Activated CD4-positive, alpha-beta memory T cell treated with anti-CD3 and anti-CD28 coated beads, Interleukin-2, amount 10 ng/mL, durations not matched to agents 7 days and 5 days (primary cell): ENCODE measurements at regions not wholly inside any gene's neighbourhood (a gene's known extent, or its start where the extent isn't known, plus 50 kb on each side); places are given as distances from the start of the nearest gene placed in this dataset.

Experiments used
- CTCF ChIA-PET: fragments of 350-600 bp; sonication (Branson Sonifier 250); formaldehyde crosslinking; loops from one replicate; lab custom pipeline; 2021; ENCODE audit warnings: antibody characterized with exemption, inconsistent platforms; lab: Charles Lee
- POLR2A ChIA-PET: fragments of 350-600 bp; sonication (Branson Sonifier 250); formaldehyde crosslinking; loops from one replicate; lab custom pipeline; 2021; ENCODE audit warnings: antibody characterized with exemption; lab: Charles Lee
- DNase-seq: peaks from one replicate; pipeline ENCODE4 v3.0.0-alpha.2; 2020
- H3K27ac Mint-ChIP-seq: one replicate; pipeline ENCODE4 v1.8.0; 2021; ENCODE audit warnings: mild to moderate bottlenecking, mixed read lengths
- H3K27me3 Mint-ChIP-seq: one replicate; pipeline ENCODE4 v1.8.0; 2021; ENCODE audit warnings: mixed read lengths
- H3K36me3 Mint-ChIP-seq: one replicate; pipeline ENCODE4 v1.8.0; 2021; ENCODE audit warnings: low read depth, mixed read lengths
- H3K4me1 Mint-ChIP-seq: one replicate; pipeline ENCODE4 v1.8.0; 2021; ENCODE audit warnings: mixed read lengths
- H3K4me3 Mint-ChIP-seq: one replicate; pipeline ENCODE4 v1.8.0; 2021; ENCODE audit warnings: mild to moderate bottlenecking, mixed read lengths
- H3K9me3 Mint-ChIP-seq: one replicate; pipeline ENCODE4 v1.8.0; 2021; ENCODE audit warnings: mixed read lengths

GRCh38 chr5:162466011-162466410, 398.4 kb downstream of the GABRG2 start:
- no peaks in the 10 kb centered on the region for H3K27me3 Mint-ChIP-seq
- no peaks in the 10 kb centered on the region for H3K4me1 Mint-ChIP-seq
- DNase-seq, result no peak
- H3K4me3 Mint-ChIP-seq, result no peak overlapping the region
- ChIA-PET CTCF (no interaction called here), POLR2A (no interaction called here)
- peaks cover 13% of the 10 kb centered on the region for H3K9me3 Mint-ChIP-seq
- no peak overlapping the region for H3K27ac Mint-ChIP-seq
- H3K36me3 Mint-ChIP-seq, result no peaks in the 10 kb centered on the region

- H3K4me3 Mint-ChIP-seq, result no peak overlapping the region
- DNase-seq, result no peak
- CTCF ChIA-PET, result no interaction called here
- no peak overlapping the region for H3K27ac Mint-ChIP-seq
- no peaks in the 10 kb centered on the region for H3K27me3 Mint-ChIP-seq
- H3K36me3 Mint-ChIP-seq, result no peaks in the 10 kb centered on the region
- peaks cover 11% of the 10 kb centered on the region for H3K9me3 Mint-ChIP-seq
- no peaks in the 10 kb centered on the region for H3K4me1 Mint-ChIP-seq
- POLR2A ChIA-PET, result no interaction called here
These were observed 405.6 kb downstream of the GABRG2 start for GRCh38 chr5:162473041-162473714.

GRCh38 chr5:162474239-162474638, 406.7 kb downstream of the GABRG2 start:
- Mint-ChIP-seq H3K36me3 (no peaks in the 10 kb centered on the region), H3K27me3 (no peaks in the 10 kb centered on the region), H3K4me1 (no peaks in the 10 kb centered on the region), H3K27ac (no peak overlapping the region), H3K4me3 (no peak overlapping the region), H3K9me3 (peaks cover 9% of the 10 kb centered on the region)
- DNase-seq, result no peak
- POLR2A ChIA-PET, result no interaction called here
- CTCF ChIA-PET, result no interaction called here

- no peaks in the 10 kb centered on the region for H3K36me3 Mint-ChIP-seq
- CTCF ChIA-PET, result no interaction called here
- no peaks in the 10 kb centered on the region for H3K4me1 Mint-ChIP-seq
- no peak overlapping the region for H3K4me3 Mint-ChIP-seq
- H3K27me3 Mint-ChIP-seq, result no peaks in the 10 kb centered on the region
- H3K27ac Mint-ChIP-seq, result no peak overlapping the region
- no peak for DNase-seq
- H3K9me3 Mint-ChIP-seq, result peaks cover 4% of the 10 kb centered on the region
- POLR2A ChIA-PET, result no interaction called here
These were observed 416.5 kb downstream of the GABRG2 start for GRCh38 chr5:162484095-162484494.

GRCh38 chr5:162484986-162485385, 417.4 kb downstream of the GABRG2 start:
- H3K27ac Mint-ChIP-seq, result no peak overlapping the region

GRCh38 chr5:162485666-162486292, 418.2 kb downstream of the GABRG2 start:
- Mint-ChIP-seq H3K27me3 (no peaks in the 10 kb centered on the region), H3K4me3 (no peak overlapping the region), H3K36me3 (no peaks in the 10 kb centered on the region), H3K9me3 (peaks cover 4% of the 10 kb centered on the region), H3K27ac (no peak overlapping the region), H3K4me1 (no peaks in the 10 kb centered on the region)
- ChIA-PET CTCF (no interaction called here), POLR2A (no interaction called here)
- DNase-seq, result no peak

More at GRCh38 chr5:162484986-162485385, 417.4 kb downstream of the GABRG2 start:
- ChIA-PET POLR2A (no interaction called here), CTCF (no interaction called here)
- no peak overlapping the region for H3K4me3 Mint-ChIP-seq
- H3K9me3 Mint-ChIP-seq, result peaks cover 4% of the 10 kb centered on the region
- H3K4me1 Mint-ChIP-seq, result no peaks in the 10 kb centered on the region
- no peaks in the 10 kb centered on the region for H3K27me3 Mint-ChIP-seq
- DNase-seq, result no peak
- H3K36me3 Mint-ChIP-seq, result no peaks in the 10 kb centered on the region

- Mint-ChIP-seq H3K27ac (no peak overlapping the region), H3K27me3 (no peaks in the 10 kb centered on the region), H3K4me1 (no peaks in the 10 kb centered on the region), H3K36me3 (no peaks in the 10 kb centered on the region), H3K9me3 (peaks cover 4% of the 10 kb centered on the region), H3K4me3 (no peak overlapping the region)
- ChIA-PET CTCF (no interaction called here), POLR2A (no interaction called here)
- no peak for DNase-seq
These were observed 420.3 kb downstream of the GABRG2 start for GRCh38 chr5:162487528-162488525.

- Mint-ChIP-seq H3K27me3 (no peaks in the 10 kb centered on the region), H3K4me3 (no peak overlapping the region), H3K9me3 (peaks cover 4% of the 10 kb centered on the region), H3K36me3 (no peaks in the 10 kb centered on the region), H3K27ac (no peak overlapping the region), H3K4me1 (no peaks in the 10 kb centered on the region)
- no peak for DNase-seq
- CTCF ChIA-PET, result no interaction called here
- POLR2A ChIA-PET, result no interaction called here
These were observed 428.7 kb downstream of the GABRG2 start for GRCh38 chr5:162496100-162496808.

GRCh38 chr5:162497455-162497854, 429.9 kb downstream of the GABRG2 start:
- no peak overlapping the region for H3K27ac Mint-ChIP-seq
- ChIA-PET CTCF (no interaction called here), POLR2A (no interaction called here)
- no peaks in the 10 kb centered on the region for H3K4me1 Mint-ChIP-seq
- H3K4me3 Mint-ChIP-seq, result no peak overlapping the region
- H3K36me3 Mint-ChIP-seq, result no peaks in the 10 kb centered on the region
- H3K27me3 Mint-ChIP-seq, result no peaks in the 10 kb centered on the region
- H3K9me3 Mint-ChIP-seq, result peaks cover 4% of the 10 kb centered on the region
- DNase-seq, result no peak

- H3K36me3 Mint-ChIP-seq, result no peaks in the 10 kb centered on the region
- H3K9me3 Mint-ChIP-seq, result peaks cover 4% of the 10 kb centered on the region
- DNase-seq, result no peak
- no peaks in the 10 kb centered on the region for H3K4me1 Mint-ChIP-seq
- ChIA-PET POLR2A (no interaction called here), CTCF (no interaction called here)
- H3K4me3 Mint-ChIP-seq, result no peak overlapping the region
- no peaks in the 10 kb centered on the region for H3K27me3 Mint-ChIP-seq
- no peak overlapping the region for H3K27ac Mint-ChIP-seq
These were observed 435.2 kb downstream of the GABRG2 start for GRCh38 chr5:162502780-162503179.

GRCh38 chr5:162503796-162504195, 436.2 kb downstream of the GABRG2 start:
- ChIA-PET POLR2A (no interaction called here), CTCF (no interaction called here)
- Mint-ChIP-seq H3K27me3 (no peaks in the 10 kb centered on the region), H3K9me3 (peaks cover 4% of the 10 kb centered on the region), H3K4me1 (no peaks in the 10 kb centered on the region), H3K4me3 (no peak overlapping the region), H3K36me3 (no peaks in the 10 kb centered on the region), H3K27ac (no peak overlapping the region)
- no peak for DNase-seq

GRCh38 chr5:162512935-162513565, 445.5 kb downstream of the GABRG2 start:
- H3K27ac Mint-ChIP-seq, result no peak overlapping the region
- CTCF ChIA-PET, result no interaction called here
- H3K4me1 Mint-ChIP-seq, result no peaks in the 10 kb centered on the region
- no peaks in the 10 kb centered on the region for H3K27me3 Mint-ChIP-seq
- POLR2A ChIA-PET, result no interaction called here
- no peak for DNase-seq
- peaks cover 5% of the 10 kb centered on the region for H3K9me3 Mint-ChIP-seq
- no peak overlapping the region for H3K4me3 Mint-ChIP-seq
- H3K36me3 Mint-ChIP-seq, result no peaks in the 10 kb centered on the region
